ENCODE measurements at regions not wholly inside any gene's neighbourhood (a gene's known extent, or its start where the extent isn't known, plus 50 kb on each side); places are given as distances from the start of the nearest gene placed in this dataset.

GRCh38 chr4:45569619-45570018, 554.2 kb downstream of the GABRG1 start:
- Histone ChIP-seq H3K4me3 (ENCODE audit: low read depth in 1 of 3, low read length in 3 of 3) (no peak overlapping the region), H3K9ac (ENCODE audit: low read depth in 1 of 2, low read length in 2 of 2) (no peak overlapping the region), H3K27ac (ENCODE audit: low read depth in 1 of 2, low read length in 2 of 2) (no peak overlapping the region), H3K4me1 (ENCODE audit: control insufficient read depth in 4 of 4, insufficient read depth in 4 of 4, low read length in 3 of 4) (no peaks in the 10 kb centered on the region), H3K9me3 (ENCODE audit: control insufficient read depth in 4 of 4, low read length in 3 of 4) (no peaks in the 10 kb centered on the region), H3K27me3 (ENCODE audit: control insufficient read depth in 4 of 4, insufficient read depth in 4 of 4, low read length in 3 of 4) (no peaks in the 10 kb centered on the region), H3K36me3 (ENCODE audit: control insufficient read depth in 4 of 4, insufficient read depth in 3 of 4, low read depth in 1 of 4, low read length in 3 of 4) (no peaks in the 10 kb centered on the region)
- DNase-seq (ENCODE audit: low spot score): no peak
- WGBS: 29% methylated on average over 1 of the region's 1 CpG
- TF ChIP-seq GABPA (IDR thresholded peaks at IDR 0.05 in 1 of 2, conservative IDR thresholded peaks at IDR 0.05 in 1 of 2): no peak
- TF ChIP-seq MAX (IDR thresholded peaks at IDR 0.05): no peak

- no peak overlapping the region for H3K4me3 ChIP-seq (ENCODE audit: low read depth in 1 of 3, low read length in 3 of 3)
- WGBS: 53% methylated on average over 3 of the region's 3 CpGs
- no peaks in the 10 kb centered on the region for H3K4me1 ChIP-seq (ENCODE audit: control insufficient read depth in 4 of 4, insufficient read depth in 4 of 4, low read length in 3 of 4)
- TF ChIP-seq ZBTB33 (IDR thresholded peaks at IDR 0.05): no peak
- TF ChIP-seq RAD21 (IDR thresholded peaks at IDR 0.05): no peak
- no peak for TF ChIP-seq MAX (IDR thresholded peaks at IDR 0.05)
- TF ChIP-seq TAF1 (conservative IDR thresholded peaks at IDR 0.05): no peak
- no peak for TF ChIP-seq YY1 (IDR thresholded peaks at IDR 0.05)
- no peak for TF ChIP-seq RXRA (IDR thresholded peaks at IDR 0.05)
- no peak for TF ChIP-seq JUND (IDR thresholded peaks at IDR 0.05)
- TF ChIP-seq ATF3 (IDR thresholded peaks at IDR 0.05): no peak
- TF ChIP-seq REST (IDR thresholded peaks at IDR 0.05): no peak
- TF ChIP-seq CTCF (IDR thresholded peaks at IDR 0.05; ENCODE audit: low read depth, low read length, missing input control): no peak
- TF ChIP-seq HNF4G (IDR thresholded peaks at IDR 0.05): no peak
- TF ChIP-seq NR2F2 (IDR thresholded peaks at IDR 0.05): no peak
- TF ChIP-seq GABPA (IDR thresholded peaks at IDR 0.05 in 1 of 2, conservative IDR thresholded peaks at IDR 0.05 in 1 of 2): no peak
- no peak for TF ChIP-seq FOXA1 (IDR thresholded peaks at IDR 0.05)
- TF ChIP-seq EGR1 (IDR thresholded peaks at IDR 0.05; ENCODE audit: low read depth in 2 of 2): no peak
- no peak for TF ChIP-seq FOXA2 (IDR thresholded peaks at IDR 0.05)
- no peak for TF ChIP-seq SP1 (IDR thresholded peaks at IDR 0.05)
- no peak for TF ChIP-seq HNF4A (conservative IDR thresholded peaks at IDR 0.05)
- no peak overlapping the region for H3K9ac ChIP-seq (ENCODE audit: low read depth in 1 of 2, low read length in 2 of 2)
- H3K27ac ChIP-seq (ENCODE audit: low read depth in 1 of 2, low read length in 2 of 2): no peak overlapping the region
- H3K9me3 ChIP-seq (ENCODE audit: control insufficient read depth in 4 of 4, low read length in 3 of 4): no peaks in the 10 kb centered on the region
- no peaks in the 10 kb centered on the region for H3K36me3 ChIP-seq (ENCODE audit: control insufficient read depth in 4 of 4, insufficient read depth in 3 of 4, low read depth in 1 of 4, low read length in 3 of 4)
- no peak for DNase-seq (ENCODE audit: low spot score)
- H3K27me3 ChIP-seq (ENCODE audit: control insufficient read depth in 4 of 4, insufficient read depth in 4 of 4, low read length in 3 of 4): no peaks in the 10 kb centered on the region
These were observed 555.2 kb downstream of the GABRG1 start for GRCh38 chr4:45568694-45569093.

Measured in liver (tissue), 8 donors.